ENCODE measurements at regions not wholly inside any gene's neighbourhood (a gene's known extent, or its start where the extent isn't known, plus 50 kb on each side); places are given as distances from the start of the nearest gene placed in this dataset.

GRCh38 chr2:184541591-184541990 is 56.7 kb upstream of the ZNF804A start:
- TF ChIP-seq POLR2A (IDR thresholded peaks at IDR 0.05): no peak
- no peak for TF ChIP-seq CTCF (IDR thresholded peaks at IDR 0.05)

Measured in thyroid gland (tissue), 4 donors.